HEK293 (cell line): ENCODE measurements at regions not wholly inside any gene's neighbourhood (a gene's known extent, or its start where the extent isn't known, plus 50 kb on each side); places are given as distances from the start of the nearest gene placed in this dataset.

Experiments used
- CTCF ChIA-PET: fragments of 350-600 bp; formaldehyde crosslinking; extraction: SDS; loops from one replicate; lab custom pipeline; 2021; ENCODE audit warnings: antibody characterized with exemption; lab: Yijun Ruan, JAX
- POLR2A ChIA-PET: fragments of 300-600 bp; formaldehyde crosslinking; extraction: SDS; loops from one replicate; lab custom pipeline; 2020; ENCODE audit warnings: antibody characterized with exemption, inconsistent platforms; lab: Yijun Ruan, JAX
- H3K27ac ChIP-seq: fragments of 200-500 bp; sonication (Bioruptor generic); 2 replicates; pipeline ENCODE4 v1.5.1; 2014; ENCODE audit warnings: low read depth, low read length, control low read depth, inconsistent platforms; ENCODE audit errors: extremely low read depth
- H3K36me3 ChIP-seq, 2 experiments: fragments of 200-500 bp in 1 of 2; sonication (Bioruptor generic) in 1 of 2; 1 replicate in 1 of 2; 2 replicates in 1 of 2; pipeline ENCODE4 v1.5.1; 2014 to 2017; ENCODE audit warnings: inconsistent platforms in 2 of 2, low read length in 2 of 2; ENCODE audit not compliant: control insufficient read depth in 2 of 2, insufficient read depth in 1 of 2
- H3K4me1 ChIP-seq: fragments of 200-500 bp; sonication (Bioruptor generic); 2 replicates; pipeline ENCODE4 v1.5.1; 2014; ENCODE audit warnings: mild to moderate bottlenecking, low read length, inconsistent platforms; ENCODE audit not compliant: control insufficient read depth, insufficient read depth
- H3K4me3 ChIP-seq: 2 replicates; pipeline ENCODE4 v1.5.1; 2011; ENCODE audit warnings: low read depth, mild to moderate bottlenecking, control low read depth, low read length, moderate library complexity
- H3K9me3 ChIP-seq: fragments of 200-500 bp; sonication (Bioruptor generic); 2 replicates; pipeline ENCODE4 v1.5.1; 2014; ENCODE audit warnings: low read depth, low read length, inconsistent platforms; ENCODE audit not compliant: control insufficient read depth, insufficient read depth
- SETDB1 ChIP-seq: IDR thresholded peaks from one replicate; pipeline ENCODE4 v1.6.1; 2017; ENCODE audit warnings: mild to moderate bottlenecking, low read length, moderate library complexity, mixed read lengths; ENCODE audit not compliant: insufficient read length
- SP7 ChIP-seq: fragments of 450-650 bp; formaldehyde crosslinking; IDR thresholded peaks from 2 replicates; pipeline ENCODE4 v1.5.1; 2016; ENCODE audit warnings: missing biosample characterization, missing genetic modification characterization
- ZFP3 ChIP-seq: fragments of 450-650 bp; formaldehyde crosslinking; IDR thresholded peaks from 2 replicates; pipeline ENCODE4 v1.5.1; 2016; ENCODE audit warnings: low read depth, missing biosample characterization, missing genetic modification characterization
- ZFP69B ChIP-seq: fragments of 450-650 bp; formaldehyde crosslinking; IDR thresholded peaks from 2 replicates; pipeline ENCODE4 v1.5.1; 2016; ENCODE audit warnings: missing biosample characterization, missing genetic modification characterization
- ZIC2 ChIP-seq: fragments of 450-650 bp; formaldehyde crosslinking; IDR thresholded peaks from 2 replicates; pipeline ENCODE4 v1.5.1; 2016; ENCODE audit warnings: missing biosample characterization, missing genetic modification characterization
- ZNF146 ChIP-seq: fragments of 450-650 bp; formaldehyde crosslinking; IDR thresholded peaks from 2 replicates; pipeline ENCODE4 v1.5.1; 2016; ENCODE audit warnings: missing biosample characterization, missing genetic modification characterization
- ZNF16 ChIP-seq: fragments of 450-650 bp; formaldehyde crosslinking; IDR thresholded peaks from 2 replicates; pipeline ENCODE4 v1.5.1; 2016; ENCODE audit warnings: low read depth, missing biosample characterization, missing genetic modification characterization
- ZNF169 ChIP-seq: fragments of 450-650 bp; formaldehyde crosslinking; IDR thresholded peaks from 2 replicates; pipeline ENCODE4 v1.5.1; 2016; ENCODE audit warnings: missing biosample characterization, missing genetic modification characterization
- ZNF311 ChIP-seq: fragments of 450-650 bp; formaldehyde crosslinking; IDR thresholded peaks from 2 replicates; pipeline ENCODE4 v1.5.1; 2017; ENCODE audit warnings: missing biosample characterization, missing genetic modification characterization, borderline replicate concordance
- ZNF324 ChIP-seq: fragments of 450-650 bp; formaldehyde crosslinking; IDR thresholded peaks from 2 replicates; pipeline ENCODE4 v1.5.1; 2016; ENCODE audit warnings: missing biosample characterization, missing genetic modification characterization
- ZNF404 ChIP-seq: fragments of 450-650 bp; formaldehyde crosslinking; IDR thresholded peaks from 2 replicates; pipeline ENCODE4 v1.5.1; 2017; ENCODE audit warnings: missing biosample characterization, missing genetic modification characterization
- ZNF585B ChIP-seq: fragments of 450-650 bp; formaldehyde crosslinking; IDR thresholded peaks from 2 replicates; pipeline ENCODE4 v1.5.1; 2016; ENCODE audit warnings: missing biosample characterization, missing genetic modification characterization
- ZNF600 ChIP-seq: fragments of 450-650 bp; formaldehyde crosslinking; IDR thresholded peaks from 2 replicates; pipeline ENCODE4 v1.5.1; 2016; ENCODE audit warnings: missing biosample characterization, missing genetic modification characterization
- ZNF654 ChIP-seq: fragments of 450-650 bp; formaldehyde crosslinking; IDR thresholded peaks from 2 replicates; pipeline ENCODE4 v1.5.1; 2016; ENCODE audit warnings: low read depth, missing biosample characterization, missing genetic modification characterization
- ZNF76 ChIP-seq: fragments of 450-650 bp; formaldehyde crosslinking; IDR thresholded peaks from 2 replicates; pipeline ENCODE4; 2016; ENCODE audit warnings: low read depth, missing biosample characterization, missing genetic modification characterization, borderline replicate concordance
- TF ChIP-seq, protein P1 (sequence below): IDR thresholded peaks from 2 replicates; pipeline ENCODE4 v1.6.1; 2011; ENCODE audit warnings: mild to moderate bottlenecking, low read depth, low read length, borderline replicate concordance
- TF ChIP-seq, protein P2 (sequence below): fragments of 450-650 bp; formaldehyde crosslinking; IDR thresholded peaks from 2 replicates; pipeline ENCODE4 v1.5.0; 2017; ENCODE audit warnings: missing biosample characterization, missing genetic modification characterization, borderline replicate concordance
- TF ChIP-seq, protein P3 (sequence below): fragments of 450-650 bp; formaldehyde crosslinking; IDR thresholded peaks from 2 replicates; pipeline ENCODE4 v1.5.1; 2016; ENCODE audit warnings: missing biosample characterization, missing genetic modification characterization, borderline replicate concordance
- TF ChIP-seq, protein P4 (sequence below): fragments of 450-650 bp; formaldehyde crosslinking; IDR thresholded peaks from 2 replicates; pipeline ENCODE4 v1.5.1; 2016; ENCODE audit warnings: missing biosample characterization, missing genetic modification characterization

DNA sequence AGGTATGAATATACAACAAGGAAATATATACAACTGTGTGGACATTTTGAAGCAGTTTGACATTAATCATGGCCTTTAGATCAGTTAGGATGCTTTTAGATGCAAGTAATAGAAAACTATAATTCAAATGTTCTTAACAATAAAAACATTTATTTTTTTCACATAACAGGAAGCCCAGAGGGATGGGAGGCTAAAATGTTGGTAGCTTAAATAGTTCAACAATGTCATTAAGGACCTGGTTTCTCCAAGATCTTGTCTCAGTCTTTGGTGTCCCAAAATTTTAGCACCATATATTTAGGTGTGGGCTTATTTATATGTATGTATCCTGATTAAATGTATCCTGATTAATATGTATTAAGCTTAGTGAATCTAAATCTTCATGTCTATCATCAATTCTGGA, 292.4 kb downstream of the NUAK1 start:
- TF ChIP-seq SETDB1, result peak; percentile 61
- no peak for TF ChIP-seq ZNF600
- TF ChIP-seq ZNF585B (tag by site-specific recombination), result peak; percentile 89
- Histone ChIP-seq H3K36me3 (no peaks in the 10 kb centered on the region), H3K9me3 (no peaks in the 10 kb centered on the region), H3K27ac (no peak overlapping the region), H3K4me1 (no peaks in the 10 kb centered on the region), H3K4me3 (no peak overlapping the region)
- POLR2A ChIA-PET, result no interaction called here
- CTCF ChIA-PET, result interaction anchor here (0.6 kb wide), 1 partner anchor 539 kb away, joined by 5 read pairs; no protein-coding TSS in a partner anchor

DNA sequence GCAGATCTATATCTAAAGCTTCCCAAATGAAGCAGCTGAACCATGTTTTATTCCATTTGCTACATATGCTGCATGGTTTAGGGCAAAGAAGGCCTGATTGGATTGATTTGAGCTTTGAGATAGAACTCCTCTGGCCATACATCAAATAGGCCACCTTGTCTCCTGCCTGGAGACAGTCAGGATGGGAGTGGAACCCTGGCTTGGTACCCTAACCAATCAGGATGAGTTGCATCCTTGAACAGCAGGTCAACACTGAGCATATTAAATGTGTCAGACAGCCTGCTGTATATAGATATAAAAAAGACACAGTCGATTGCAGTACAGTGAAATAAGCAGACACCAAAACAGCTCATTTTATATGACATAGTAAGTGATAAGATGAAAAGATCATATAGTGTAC, 291.7 kb downstream of the NUAK1 start:
- H3K36me3 ChIP-seq, result no peaks in the 10 kb centered on the region
- no peak overlapping the region for H3K27ac ChIP-seq
- TF ChIP-seq ZFP69B (no peak), ZNF654 (tag by site-specific recombination) (no peak), ZNF169 (tag by site-specific recombination) (no peak), SETDB1 (no peak), ZNF16 (tag by site-specific recombination) (no peak), ZNF324 (no peak), SP7 (tag by site-specific recombination) (no peak), ZNF76 (tag by site-specific recombination) (no peak), ZIC2 (tag by site-specific recombination) (no peak)
- TF ChIP-seq, protein P1, sequence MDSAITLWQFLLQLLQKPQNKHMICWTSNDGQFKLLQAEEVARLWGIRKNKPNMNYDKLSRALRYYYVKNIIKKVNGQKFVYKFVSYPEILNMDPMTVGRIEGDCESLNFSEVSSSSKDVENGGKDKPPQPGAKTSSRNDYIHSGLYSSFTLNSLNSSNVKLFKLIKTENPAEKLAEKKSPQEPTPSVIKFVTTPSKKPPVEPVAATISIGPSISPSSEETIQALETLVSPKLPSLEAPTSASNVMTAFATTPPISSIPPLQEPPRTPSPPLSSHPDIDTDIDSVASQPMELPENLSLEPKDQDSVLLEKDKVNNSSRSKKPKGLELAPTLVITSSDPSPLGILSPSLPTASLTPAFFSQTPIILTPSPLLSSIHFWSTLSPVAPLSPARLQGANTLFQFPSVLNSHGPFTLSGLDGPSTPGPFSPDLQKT, result no peak
- CTCF ChIA-PET, result no interaction called here
- POLR2A ChIA-PET, result no interaction called here
- no peaks in the 10 kb centered on the region for H3K4me1 ChIP-seq
- H3K4me3 ChIP-seq, result no peak overlapping the region
- no peaks in the 10 kb centered on the region for H3K9me3 ChIP-seq

DNA sequence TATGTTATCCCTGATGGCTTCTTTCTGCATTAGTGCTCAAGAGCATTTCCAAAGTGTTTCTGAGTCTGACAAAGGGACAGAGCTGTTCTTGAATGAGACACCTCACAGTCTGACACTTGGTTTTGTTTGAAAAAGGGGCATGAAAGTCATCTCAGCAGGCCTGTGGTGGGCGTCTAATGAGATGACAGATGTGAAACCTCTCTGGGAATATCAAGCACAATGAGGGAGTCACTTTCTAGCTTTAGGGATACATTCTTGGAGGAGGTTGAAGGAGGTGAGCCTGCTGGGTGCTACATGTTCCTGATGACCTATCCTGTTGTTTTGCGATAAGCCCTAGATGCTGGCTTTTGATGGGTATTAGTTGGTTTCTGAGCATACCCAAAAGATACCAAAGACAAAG, 290.5 kb downstream of the NUAK1 start:
- Histone ChIP-seq H3K4me1 (no peaks in the 10 kb centered on the region), H3K4me3 (no peak overlapping the region), H3K36me3 (no peaks in the 10 kb centered on the region), H3K9me3 (no peaks in the 10 kb centered on the region), H3K27ac (no peak overlapping the region)
- CTCF ChIA-PET, result interaction anchor here (0.6 kb wide), 1 partner anchor 1074 kb away, joined by 3 read pairs; no protein-coding TSS in a partner anchor
- POLR2A ChIA-PET, result no interaction called here
- no peak for TF ChIP-seq ZNF169 (tag by site-specific recombination)
- no peak for TF ChIP-seq ZNF311 (tag by site-specific recombination)
- no peak for TF ChIP-seq ZNF600
- TF ChIP-seq, protein P2, sequence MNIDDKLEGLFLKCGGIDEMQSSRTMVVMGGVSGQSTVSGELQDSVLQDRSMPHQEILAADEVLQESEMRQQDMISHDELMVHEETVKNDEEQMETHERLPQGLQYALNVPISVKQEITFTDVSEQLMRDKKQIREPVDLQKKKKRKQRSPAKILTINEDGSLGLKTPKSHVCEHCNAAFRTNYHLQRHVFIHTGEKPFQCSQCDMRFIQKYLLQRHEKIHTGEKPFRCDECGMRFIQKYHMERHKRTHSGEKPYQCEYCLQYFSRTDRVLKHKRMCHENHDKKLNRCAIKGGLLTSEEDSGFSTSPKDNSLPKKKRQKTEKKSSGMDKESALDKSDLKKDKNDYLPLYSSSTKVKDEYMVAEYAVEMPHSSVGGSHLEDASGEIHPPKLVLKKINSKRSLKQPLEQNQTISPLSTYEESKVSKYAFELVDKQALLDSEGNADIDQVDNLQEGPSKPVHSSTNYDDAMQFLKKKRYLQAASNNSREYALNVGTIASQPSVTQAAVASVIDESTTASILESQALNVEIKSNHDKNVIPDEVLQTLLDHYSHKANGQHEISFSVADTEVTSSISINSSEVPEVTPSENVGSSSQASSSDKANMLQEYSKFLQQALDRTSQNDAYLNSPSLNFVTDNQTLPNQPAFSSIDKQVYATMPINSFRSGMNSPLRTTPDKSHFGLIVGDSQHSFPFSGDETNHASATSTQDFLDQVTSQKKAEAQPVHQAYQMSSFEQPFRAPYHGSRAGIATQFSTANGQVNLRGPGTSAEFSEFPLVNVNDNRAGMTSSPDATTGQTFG (tag by site-specific recombination), result no peak
- no peak for TF ChIP-seq ZNF146
- TF ChIP-seq ZFP3 (tag by site-specific recombination), result no peak
- TF ChIP-seq, protein P3, sequence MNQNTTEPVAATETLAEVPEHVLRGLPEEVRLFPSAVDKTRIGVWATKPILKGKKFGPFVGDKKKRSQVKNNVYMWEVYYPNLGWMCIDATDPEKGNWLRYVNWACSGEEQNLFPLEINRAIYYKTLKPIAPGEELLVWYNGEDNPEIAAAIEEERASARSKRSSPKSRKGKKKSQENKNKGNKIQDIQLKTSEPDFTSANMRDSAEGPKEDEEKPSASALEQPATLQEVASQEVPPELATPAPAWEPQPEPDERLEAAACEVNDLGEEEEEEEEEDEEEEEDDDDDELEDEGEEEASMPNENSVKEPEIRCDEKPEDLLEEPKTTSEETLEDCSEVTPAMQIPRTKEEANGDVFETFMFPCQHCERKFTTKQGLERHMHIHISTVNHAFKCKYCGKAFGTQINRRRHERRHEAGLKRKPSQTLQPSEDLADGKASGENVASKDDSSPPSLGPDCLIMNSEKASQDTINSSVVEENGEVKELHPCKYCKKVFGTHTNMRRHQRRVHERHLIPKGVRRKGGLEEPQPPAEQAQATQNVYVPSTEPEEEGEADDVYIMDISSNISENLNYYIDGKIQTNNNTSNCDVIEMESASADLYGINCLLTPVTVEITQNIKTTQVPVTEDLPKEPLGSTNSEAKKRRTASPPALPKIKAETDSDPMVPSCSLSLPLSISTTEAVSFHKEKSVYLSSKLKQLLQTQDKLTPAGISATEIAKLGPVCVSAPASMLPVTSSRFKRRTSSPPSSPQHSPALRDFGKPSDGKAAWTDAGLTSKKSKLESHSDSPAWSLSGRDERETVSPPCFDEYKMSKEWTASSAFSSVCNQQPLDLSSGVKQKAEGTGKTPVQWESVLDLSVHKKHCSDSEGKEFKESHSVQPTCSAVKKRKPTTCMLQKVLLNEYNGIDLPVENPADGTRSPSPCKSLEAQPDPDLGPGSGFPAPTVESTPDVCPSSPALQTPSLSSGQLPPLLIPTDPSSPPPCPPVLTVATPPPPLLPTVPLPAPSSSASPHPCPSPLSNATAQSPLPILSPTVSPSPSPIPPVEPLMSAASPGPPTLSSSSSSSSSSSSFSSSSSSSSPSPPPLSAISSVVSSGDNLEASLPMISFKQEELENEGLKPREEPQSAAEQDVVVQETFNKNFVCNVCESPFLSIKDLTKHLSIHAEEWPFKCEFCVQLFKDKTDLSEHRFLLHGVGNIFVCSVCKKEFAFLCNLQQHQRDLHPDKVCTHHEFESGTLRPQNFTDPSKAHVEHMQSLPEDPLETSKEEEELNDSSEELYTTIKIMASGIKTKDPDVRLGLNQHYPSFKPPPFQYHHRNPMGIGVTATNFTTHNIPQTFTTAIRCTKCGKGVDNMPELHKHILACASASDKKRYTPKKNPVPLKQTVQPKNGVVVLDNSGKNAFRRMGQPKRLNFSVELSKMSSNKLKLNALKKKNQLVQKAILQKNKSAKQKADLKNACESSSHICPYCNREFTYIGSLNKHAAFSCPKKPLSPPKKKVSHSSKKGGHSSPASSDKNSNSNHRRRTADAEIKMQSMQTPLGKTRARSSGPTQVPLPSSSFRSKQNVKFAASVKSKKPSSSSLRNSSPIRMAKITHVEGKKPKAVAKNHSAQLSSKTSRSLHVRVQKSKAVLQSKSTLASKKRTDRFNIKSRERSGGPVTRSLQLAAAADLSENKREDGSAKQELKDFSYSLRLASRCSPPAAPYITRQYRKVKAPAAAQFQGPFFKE (tag by site-specific recombination), result no peak
- TF ChIP-seq, protein P1, result no peak
- TF ChIP-seq, protein P4, sequence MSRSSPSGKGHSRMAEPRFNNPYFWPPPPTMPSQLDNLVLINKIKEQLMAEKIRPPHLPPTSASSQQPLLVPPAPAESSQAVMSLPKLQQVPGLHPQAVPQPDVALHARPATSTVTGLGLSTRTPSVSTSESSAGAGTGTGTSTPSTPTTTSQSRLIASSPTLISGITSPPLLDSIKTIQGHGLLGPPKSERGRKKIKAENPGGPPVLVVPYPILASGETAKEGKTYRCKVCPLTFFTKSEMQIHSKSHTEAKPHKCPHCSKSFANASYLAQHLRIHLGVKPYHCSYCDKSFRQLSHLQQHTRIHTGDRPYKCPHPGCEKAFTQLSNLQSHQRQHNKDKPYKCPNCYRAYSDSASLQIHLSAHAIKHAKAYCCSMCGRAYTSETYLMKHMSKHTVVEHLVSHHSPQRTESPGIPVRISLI (tag by site-specific recombination), result no peak
- TF ChIP-seq ZNF324, result no peak
- no peak for TF ChIP-seq ZNF404 (tag by site-specific recombination)
- no peak for TF ChIP-seq SP7 (tag by site-specific recombination)
